ENCODE measurements at regions not wholly inside any gene's neighbourhood (a gene's known extent, or its start where the extent isn't known, plus 50 kb on each side); places are given as distances from the start of the nearest gene placed in this dataset.

DNA sequence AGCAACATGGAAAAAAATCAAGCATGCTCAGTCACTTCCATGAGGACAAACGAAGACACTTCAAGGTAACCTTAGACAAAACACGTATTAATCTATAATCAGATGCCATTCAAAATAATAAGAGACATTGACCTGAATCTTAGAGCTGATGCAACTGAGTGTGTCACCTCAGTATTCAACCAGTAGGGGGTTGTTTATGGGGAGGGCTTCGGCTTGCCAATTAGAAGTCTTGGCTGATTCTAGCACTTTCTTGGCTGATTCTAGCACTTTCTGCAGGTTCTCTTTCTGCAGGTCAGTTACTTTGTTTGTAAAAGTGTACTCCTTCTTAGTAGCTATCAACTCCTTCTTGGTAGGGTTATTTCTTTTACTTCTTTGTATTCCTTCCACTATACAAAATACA is 317.6 kb downstream of the ENC1 start:
- no peaks in the 10 kb centered on the region for H3K36me3 ChIP-seq (ENCODE audit: insufficient read depth)
- H3K4me3 ChIP-seq, result no peak overlapping the region
- peaks cover 5% of the 10 kb centered on the region for H3K27me3 Mint-ChIP-seq (ENCODE audit: insufficient read depth, low read depth, poor library complexity)
- H4K20me1 ChIP-seq (replicated peaks; ENCODE audit: insufficient read depth), result no peaks in the 10 kb centered on the region
- no peak overlapping the region for H3K4me3 Mint-ChIP-seq
- H3K4me1 ChIP-seq (ENCODE audit: insufficient read depth), result no peaks in the 10 kb centered on the region
- H3K27ac Mint-ChIP-seq, result no peak overlapping the region
- no peaks in the 10 kb centered on the region for H3K36me3 Mint-ChIP-seq (ENCODE audit: low read depth)
- DNase-seq (ENCODE audit: low spot score), result peak; percentile 15
- peaks cover 8% of the 10 kb centered on the region; the same call in 2 of the 3 replicates for H3K4me1 Mint-ChIP-seq
- no peak overlapping the region for H3K4me2 ChIP-seq
- no peaks in the 10 kb centered on the region for H3K27me3 ChIP-seq (ENCODE audit: insufficient read depth)
- no peaks in the 10 kb centered on the region for H3F3A ChIP-seq (replicated peaks; ENCODE audit: low read depth)
- TF ChIP-seq, protein P1, sequence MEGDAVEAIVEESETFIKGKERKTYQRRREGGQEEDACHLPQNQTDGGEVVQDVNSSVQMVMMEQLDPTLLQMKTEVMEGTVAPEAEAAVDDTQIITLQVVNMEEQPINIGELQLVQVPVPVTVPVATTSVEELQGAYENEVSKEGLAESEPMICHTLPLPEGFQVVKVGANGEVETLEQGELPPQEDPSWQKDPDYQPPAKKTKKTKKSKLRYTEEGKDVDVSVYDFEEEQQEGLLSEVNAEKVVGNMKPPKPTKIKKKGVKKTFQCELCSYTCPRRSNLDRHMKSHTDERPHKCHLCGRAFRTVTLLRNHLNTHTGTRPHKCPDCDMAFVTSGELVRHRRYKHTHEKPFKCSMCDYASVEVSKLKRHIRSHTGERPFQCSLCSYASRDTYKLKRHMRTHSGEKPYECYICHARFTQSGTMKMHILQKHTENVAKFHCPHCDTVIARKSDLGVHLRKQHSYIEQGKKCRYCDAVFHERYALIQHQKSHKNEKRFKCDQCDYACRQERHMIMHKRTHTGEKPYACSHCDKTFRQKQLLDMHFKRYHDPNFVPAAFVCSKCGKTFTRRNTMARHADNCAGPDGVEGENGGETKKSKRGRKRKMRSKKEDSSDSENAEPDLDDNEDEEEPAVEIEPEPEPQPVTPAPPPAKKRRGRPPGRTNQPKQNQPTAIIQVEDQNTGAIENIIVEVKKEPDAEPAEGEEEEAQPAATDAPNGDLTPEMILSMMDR (conservative IDR thresholded peaks at IDR 0.05; ENCODE audit: low read depth in 2 of 2), result no peak; a peak in 1 of 4 replicates
- TF ChIP-seq EZH2phosphoT487 (IDR thresholded peaks at IDR 0.05; ENCODE audit: unreplicated experiment), result no peak
- H3K79me2 ChIP-seq (replicated peaks; ENCODE audit: insufficient read depth), result no peaks in the 10 kb centered on the region
- no peak overlapping the region for H3K27ac ChIP-seq (ENCODE audit: low read depth)
- no peaks in the 10 kb centered on the region for H3K9me3 Mint-ChIP-seq
- ATAC-seq, result no peak
- H2AFZ ChIP-seq, result no peak overlapping the region
- H3K9me2 ChIP-seq (ENCODE audit: insufficient read depth), result 0 out of 2 replicates have a peak, but pooled peaks cover 5% of the 10 kb centered on the region

DNA sequence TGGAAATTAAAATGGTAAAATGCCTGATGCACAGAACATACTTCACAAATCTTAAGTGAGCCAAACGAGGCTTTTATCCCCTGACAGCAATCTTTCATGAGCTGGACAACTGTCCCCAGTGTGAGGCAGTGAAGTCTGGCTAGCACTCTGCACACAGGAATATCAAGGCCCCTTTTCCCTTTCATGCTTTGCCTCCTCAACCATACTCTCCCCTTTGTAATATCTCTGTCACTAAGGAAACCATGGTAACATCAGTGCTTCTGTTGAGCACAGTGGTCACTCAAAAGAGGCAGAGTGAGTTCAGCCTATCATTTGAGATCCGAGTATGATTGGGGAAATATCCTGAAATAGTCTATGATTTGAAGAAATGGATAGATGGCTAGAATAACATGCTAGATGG is 318.3 kb downstream of the ENC1 start:
- Histone ChIP-seq H3K27ac (ENCODE audit: low read depth) (no peak overlapping the region), H2AFZ (no peak overlapping the region), H3K4me1 (ENCODE audit: insufficient read depth) (no peaks in the 10 kb centered on the region), H4K20me1 (replicated peaks; ENCODE audit: insufficient read depth) (no peaks in the 10 kb centered on the region), H3K27me3 (ENCODE audit: insufficient read depth) (no peaks in the 10 kb centered on the region), H3K4me3 (no peak overlapping the region), H3K36me3 (ENCODE audit: insufficient read depth) (no peaks in the 10 kb centered on the region), H3K4me2 (no peak overlapping the region), H3F3A (replicated peaks; ENCODE audit: low read depth) (no peaks in the 10 kb centered on the region), H3K9me2 (ENCODE audit: insufficient read depth) (0 out of 2 replicates have a peak, but pooled peaks cover 5% of the 10 kb centered on the region), H3K79me2 (replicated peaks; ENCODE audit: insufficient read depth) (no peaks in the 10 kb centered on the region)
- no peak overlapping the region for H3K27ac Mint-ChIP-seq
- ATAC-seq (no peak), DNase-seq (ENCODE audit: low spot score) (no peak)
- peaks cover 8% of the 10 kb centered on the region; the same call in 2 of the 3 replicates for H3K4me1 Mint-ChIP-seq
- H3K4me3 Mint-ChIP-seq, result no peak overlapping the region
- TF ChIP-seq CREB1 (CRISPR knock-in tag; IDR thresholded peaks at IDR 0.05; ENCODE audit: low read depth), result no peak
- no peak for TF ChIP-seq STAT1 (IDR thresholded peaks at IDR 0.05; ENCODE audit: unreplicated experiment)
- TF ChIP-seq, protein P2, sequence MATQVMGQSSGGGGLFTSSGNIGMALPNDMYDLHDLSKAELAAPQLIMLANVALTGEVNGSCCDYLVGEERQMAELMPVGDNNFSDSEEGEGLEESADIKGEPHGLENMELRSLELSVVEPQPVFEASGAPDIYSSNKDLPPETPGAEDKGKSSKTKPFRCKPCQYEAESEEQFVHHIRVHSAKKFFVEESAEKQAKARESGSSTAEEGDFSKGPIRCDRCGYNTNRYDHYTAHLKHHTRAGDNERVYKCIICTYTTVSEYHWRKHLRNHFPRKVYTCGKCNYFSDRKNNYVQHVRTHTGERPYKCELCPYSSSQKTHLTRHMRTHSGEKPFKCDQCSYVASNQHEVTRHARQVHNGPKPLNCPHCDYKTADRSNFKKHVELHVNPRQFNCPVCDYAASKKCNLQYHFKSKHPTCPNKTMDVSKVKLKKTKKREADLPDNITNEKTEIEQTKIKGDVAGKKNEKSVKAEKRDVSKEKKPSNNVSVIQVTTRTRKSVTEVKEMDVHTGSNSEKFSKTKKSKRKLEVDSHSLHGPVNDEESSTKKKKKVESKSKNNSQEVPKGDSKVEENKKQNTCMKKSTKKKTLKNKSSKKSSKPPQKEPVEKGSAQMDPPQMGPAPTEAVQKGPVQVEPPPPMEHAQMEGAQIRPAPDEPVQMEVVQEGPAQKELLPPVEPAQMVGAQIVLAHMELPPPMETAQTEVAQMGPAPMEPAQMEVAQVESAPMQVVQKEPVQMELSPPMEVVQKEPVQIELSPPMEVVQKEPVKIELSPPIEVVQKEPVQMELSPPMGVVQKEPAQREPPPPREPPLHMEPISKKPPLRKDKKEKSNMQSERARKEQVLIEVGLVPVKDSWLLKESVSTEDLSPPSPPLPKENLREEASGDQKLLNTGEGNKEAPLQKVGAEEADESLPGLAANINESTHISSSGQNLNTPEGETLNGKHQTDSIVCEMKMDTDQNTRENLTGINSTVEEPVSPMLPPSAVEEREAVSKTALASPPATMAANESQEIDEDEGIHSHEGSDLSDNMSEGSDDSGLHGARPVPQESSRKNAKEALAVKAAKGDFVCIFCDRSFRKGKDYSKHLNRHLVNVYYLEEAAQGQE (IDR thresholded peaks at IDR 0.05; ENCODE audit: unreplicated experiment), result no peak
- TF ChIP-seq, protein P3, sequence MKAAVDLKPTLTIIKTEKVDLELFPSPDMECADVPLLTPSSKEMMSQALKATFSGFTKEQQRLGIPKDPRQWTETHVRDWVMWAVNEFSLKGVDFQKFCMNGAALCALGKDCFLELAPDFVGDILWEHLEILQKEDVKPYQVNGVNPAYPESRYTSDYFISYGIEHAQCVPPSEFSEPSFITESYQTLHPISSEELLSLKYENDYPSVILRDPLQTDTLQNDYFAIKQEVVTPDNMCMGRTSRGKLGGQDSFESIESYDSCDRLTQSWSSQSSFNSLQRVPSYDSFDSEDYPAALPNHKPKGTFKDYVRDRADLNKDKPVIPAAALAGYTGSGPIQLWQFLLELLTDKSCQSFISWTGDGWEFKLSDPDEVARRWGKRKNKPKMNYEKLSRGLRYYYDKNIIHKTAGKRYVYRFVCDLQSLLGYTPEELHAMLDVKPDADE (IDR thresholded peaks at IDR 0.05), result no peak
- no peak for TF ChIP-seq ZNF114 (CRISPR knock-in tag; IDR thresholded peaks at IDR 0.05)
- TF ChIP-seq, protein P1 (conservative IDR thresholded peaks at IDR 0.05; ENCODE audit: low read depth in 2 of 2), result no peak
- TF ChIP-seq EZH2 (IDR thresholded peaks at IDR 0.05; ENCODE audit: low read depth, unreplicated experiment), result no peak
- TF ChIP-seq NANOG (IDR thresholded peaks at IDR 0.05; ENCODE audit: borderline replicate concordance), result no peak
- no peaks in the 10 kb centered on the region for H3K36me3 Mint-ChIP-seq (ENCODE audit: low read depth)
- H3K9me3 Mint-ChIP-seq, result no peaks in the 10 kb centered on the region
- H3K27me3 Mint-ChIP-seq (ENCODE audit: insufficient read depth, low read depth, poor library complexity), result peaks cover 5% of the 10 kb centered on the region

Measured in GM23338 (cell line).